Fibroblast of skin of scalp (primary cell): ENCODE measurements at regions not wholly inside any gene's neighbourhood (a gene's known extent, or its start where the extent isn't known, plus 50 kb on each side); places are given as distances from the start of the nearest gene placed in this dataset.
A peak's percentile ranks its signal among the peaks of the same experiment; 100 is the strongest.

Source experiments
- DNase-seq: peaks from one replicate; pipeline ENCODE4 v3.0.0-alpha.2; 2013

GRCh38 chr19:46911456-46911855 is 50.7 kb downstream of the ARHGAP35 start:
- no peak for DNase-seq

- DNase-seq: no peak
These were observed 52.5 kb downstream of the ARHGAP35 start for GRCh38 chr19:46913198-46913851.

DNA sequence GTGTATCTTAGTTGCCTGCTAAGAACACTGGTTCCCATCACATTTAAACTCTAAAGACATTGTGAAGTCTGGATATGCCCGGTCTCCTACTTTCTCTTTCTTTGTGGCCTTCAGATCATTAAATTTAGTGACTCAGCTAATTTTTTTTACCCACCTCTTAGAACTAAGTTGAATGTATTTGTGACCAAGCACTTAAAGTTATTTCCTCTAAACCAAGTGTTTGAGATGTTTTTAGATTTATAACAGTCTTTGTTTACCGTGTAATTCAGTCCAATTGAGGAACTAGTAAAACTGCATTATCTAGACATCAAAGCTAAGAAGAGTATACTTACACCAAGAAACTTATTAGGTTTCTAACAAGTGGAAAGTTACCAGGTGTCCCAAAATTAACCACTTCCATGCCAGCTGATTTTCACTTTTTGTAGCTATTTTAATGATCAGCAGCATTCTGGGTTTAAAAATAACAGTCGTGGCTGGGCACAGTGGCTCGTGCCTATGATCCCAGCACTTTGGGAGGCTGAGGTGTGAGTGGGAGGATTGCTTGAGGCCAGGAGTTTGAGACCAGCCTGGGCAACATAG is 53.1 kb downstream of the ARHGAP35 start:
- DNase-seq: peak; percentile 42

DNA sequence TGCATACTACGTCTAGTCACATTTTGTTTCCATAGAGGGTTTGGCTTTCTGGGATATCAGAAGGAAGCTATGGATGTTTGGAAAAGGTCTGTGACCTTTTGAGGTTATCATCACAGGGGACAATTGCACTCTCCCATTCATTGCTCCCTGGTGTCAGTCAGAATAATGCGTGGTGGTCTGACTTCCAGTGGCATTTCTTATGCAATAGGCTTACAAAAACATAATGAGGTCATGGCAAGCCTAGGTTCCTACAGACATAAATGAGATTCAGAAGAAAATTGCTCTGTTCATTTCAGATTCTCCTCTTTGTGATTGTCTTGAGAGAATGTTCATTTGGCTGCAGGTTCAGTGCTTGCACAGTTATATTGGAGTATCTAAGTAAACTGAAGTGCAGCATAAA is 54.6 kb downstream of the ARHGAP35 start:
- DNase-seq: no peak

GRCh38 chr19:46917002-46917401 is 56.2 kb downstream of the ARHGAP35 start:
- no peak for DNase-seq

- peak; percentile 65 for DNase-seq
These were observed 58.5 kb downstream of the ARHGAP35 start for GRCh38 chr19:46919324-46919723.

DNA sequence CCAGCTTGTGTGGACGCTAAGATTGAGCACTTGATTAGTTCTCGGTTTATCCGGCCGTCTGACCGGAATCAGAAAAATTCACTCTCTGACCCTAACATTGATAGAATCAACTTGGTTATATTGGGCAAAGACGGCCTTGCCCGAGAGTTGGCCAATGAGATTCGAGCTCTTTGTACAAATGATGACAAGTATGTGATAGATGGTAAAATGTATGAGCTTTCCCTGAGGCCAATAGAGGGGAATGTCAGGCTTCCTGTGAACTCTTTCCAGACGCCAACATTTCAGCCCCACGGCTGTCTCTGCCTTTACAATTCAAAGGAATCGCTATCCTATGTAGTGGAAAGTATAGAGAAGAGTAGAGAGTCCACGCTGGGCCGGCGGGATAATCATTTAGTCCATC is 59.6 kb downstream of the ARHGAP35 start:
- DNase-seq: no peak

DNA sequence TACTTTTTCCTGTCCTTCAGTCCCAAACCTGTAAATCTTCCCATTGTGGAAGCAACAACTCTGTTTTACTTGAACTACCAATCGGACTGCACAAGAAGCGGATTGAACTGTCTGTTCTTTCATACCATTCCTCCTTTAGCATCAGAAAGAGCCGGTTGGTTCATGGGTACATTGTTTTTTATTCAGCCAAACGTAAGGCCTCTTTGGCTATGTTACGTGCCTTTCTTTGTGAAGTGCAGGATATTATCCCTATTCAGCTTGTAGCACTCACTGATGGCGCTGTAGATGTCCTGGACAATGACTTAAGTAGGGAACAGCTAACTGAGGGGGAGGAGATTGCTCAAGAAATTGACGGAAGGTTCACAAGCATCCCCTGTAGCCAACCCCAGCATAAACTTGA is 60.3 kb downstream of the ARHGAP35 start:
- no peak for DNase-seq

DNA sequence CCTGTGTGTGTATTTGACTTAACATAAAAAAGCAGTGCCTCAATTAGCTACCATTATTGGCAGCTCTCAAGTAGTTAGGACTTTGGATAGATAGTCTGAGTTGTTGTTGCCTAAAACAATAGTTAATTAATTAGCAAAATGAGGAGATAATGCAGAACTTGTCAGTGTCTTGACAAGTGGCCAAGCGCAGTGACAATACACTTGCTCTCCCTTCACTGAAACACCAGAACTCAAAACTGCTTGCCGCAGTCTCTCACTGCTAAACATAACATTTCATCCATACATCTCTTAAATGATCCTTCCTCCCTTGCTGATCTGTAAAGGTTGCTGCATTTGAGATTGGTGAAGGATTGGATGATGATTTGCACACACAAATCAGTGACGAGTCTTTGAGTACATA is 61.7 kb downstream of the ARHGAP35 start:
- no peak for DNase-seq

DNA sequence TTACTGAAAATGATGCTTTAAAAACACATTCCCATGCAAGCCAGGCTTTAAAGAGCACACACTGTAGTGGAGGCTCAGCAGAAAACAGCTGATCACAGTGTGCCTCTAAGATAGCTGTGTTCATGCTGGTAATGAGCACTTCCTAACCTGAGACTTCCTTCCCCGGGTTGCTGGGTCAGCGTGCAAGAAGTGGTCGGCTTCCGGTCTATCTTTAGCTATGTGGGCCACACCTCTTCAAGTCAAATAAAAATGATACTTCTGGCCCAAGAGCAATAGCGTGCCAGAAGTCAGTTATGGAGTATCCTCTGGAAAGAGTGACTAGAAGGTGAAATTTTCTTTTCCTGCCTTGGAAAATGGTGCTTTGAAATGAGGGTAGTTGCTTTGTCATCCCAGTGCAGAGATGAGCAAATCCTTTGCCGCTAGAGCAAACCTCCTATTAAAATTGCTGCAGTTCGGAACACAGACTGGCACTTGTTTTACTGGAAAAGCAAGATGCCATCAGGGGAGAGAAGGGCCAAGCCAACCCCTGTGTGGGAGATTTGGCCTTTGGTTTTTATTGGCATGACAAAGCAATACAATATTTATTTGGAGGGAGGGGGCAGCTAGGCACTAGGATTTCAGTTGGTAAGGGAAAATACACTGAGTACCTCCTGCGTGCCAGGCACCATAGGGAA is 64.2 kb downstream of the ARHGAP35 start:
- no peak for DNase-seq

DNA sequence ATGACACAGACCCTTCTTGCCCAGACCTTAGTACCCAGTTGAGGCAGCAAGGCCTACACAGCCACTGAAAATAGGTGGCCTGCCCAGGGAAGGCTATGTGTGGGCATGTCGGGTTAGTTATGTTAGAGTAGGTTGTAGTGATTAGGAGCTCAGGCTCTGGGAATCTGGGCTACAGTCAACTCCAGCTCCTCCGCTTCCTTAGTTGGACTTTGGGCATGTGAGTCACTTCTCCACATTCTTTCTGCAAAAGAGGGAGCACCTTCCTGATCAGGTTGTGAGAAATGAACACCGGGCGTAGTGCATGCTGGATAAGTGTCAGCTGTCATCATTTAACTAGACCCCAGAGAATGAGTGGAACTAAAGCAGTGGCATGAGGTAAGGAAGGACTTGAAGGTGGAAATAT is 64.8 kb downstream of the ARHGAP35 start:
- DNase-seq: no peak

GRCh38 chr19:46926170-46927071 is 65.6 kb downstream of the ARHGAP35 start:
- peak; percentile 56 for DNase-seq

GRCh38 chr19:46927106-46927505 is 66.3 kb downstream of the ARHGAP35 start:
- no peak for DNase-seq

- no peak for DNase-seq
These were observed 67.1 kb downstream of the ARHGAP35 start for GRCh38 chr19:46927893-46928292.

GRCh38 chr19:46928951-46929350 is 68.2 kb downstream of the ARHGAP35 start:
- DNase-seq: no peak

DNA sequence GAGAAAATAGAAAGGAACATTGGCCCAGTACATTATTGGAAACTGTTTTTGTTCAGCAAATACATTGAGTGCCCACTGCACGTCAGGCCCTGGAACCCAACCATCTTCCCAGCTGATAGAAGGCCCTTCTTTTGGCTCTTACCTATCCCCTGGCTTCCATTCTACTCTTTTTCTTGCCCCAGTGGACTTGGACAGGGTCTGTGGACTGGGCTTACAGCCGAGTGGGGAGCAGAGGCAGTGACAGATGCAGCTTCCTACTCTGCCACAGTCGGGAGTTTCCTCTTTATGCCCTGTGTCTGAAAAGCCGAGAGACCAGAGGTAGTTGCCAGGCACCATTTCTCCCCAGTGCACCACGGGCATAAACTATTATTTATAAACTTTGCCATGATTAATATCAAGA is 70.4 kb downstream of the ARHGAP35 start:
- no peak for DNase-seq

GRCh38 chr19:46932346-46932745 is 71.5 kb downstream of the ARHGAP35 start:
- DNase-seq: peak; percentile 82

- DNase-seq: no peak
These were observed 74.4 kb downstream of the ARHGAP35 start for GRCh38 chr19:46935066-46935663.

DNA sequence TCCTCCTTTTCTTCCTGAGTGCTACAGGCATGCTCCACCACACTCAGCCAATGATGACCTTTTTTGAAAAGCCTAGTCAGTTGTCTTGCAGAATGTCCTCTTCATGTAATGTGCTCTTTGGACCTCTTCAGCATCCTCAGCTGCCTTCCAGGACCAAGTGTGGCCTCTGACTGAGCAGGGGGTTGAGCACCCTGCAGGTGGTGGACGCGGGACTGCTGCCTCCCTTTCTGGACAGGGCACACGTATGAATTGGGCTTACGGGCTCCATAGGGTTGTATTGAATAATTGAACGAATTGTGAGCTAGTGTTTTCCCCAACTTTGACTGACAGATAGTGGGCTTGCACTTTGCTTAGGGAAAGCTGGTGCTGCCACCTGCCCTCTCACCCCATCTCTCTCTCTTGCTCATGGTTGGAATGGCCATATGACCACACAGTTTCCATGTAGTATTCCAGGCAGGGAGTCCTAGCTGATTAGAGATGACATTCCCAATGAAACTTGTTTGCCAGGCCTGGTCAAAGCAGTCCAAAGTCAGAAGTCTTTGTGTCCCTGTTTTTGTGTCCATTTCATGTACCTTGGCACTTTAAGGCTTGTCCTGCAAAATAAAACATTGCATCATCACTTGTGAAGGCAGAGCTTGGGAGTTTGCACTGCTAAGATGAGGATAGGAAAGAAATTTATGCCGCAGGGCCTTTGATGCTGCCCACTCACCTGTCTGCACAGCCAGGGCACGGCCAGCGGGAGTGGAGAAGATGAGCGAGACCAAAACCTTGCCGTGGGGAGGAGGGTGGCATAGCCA is 76.3 kb upstream of the NPAS1 start:
- no peak for DNase-seq

DNA sequence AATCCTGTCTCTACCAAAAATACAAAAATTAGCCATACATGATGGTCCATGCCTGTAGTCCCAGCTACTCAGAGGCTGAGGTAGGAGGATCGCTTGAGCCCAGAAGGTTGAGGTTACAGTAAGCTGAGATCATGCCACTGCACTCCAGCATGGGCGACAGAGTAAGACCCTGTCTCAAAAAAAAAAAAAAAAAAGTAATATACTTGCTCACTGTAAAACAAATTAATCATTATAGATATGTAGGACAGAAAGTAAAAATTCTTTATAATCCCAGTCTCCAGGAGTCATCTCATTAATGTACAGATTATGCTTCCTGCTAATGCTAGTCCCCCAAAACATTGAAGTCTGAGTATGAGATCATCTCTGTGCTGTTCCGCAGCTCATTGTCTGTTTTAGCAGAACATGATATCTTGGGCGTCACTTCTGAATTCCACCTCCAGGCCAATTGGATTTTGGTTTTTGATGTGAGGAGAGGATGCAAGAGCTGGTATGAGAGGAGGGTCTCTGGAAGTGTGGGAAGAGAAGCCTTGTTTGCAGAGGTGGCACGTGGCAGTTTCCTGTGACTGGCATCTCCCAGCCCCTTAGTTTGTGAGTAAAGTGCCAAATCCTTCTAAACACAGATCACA is 75.4 kb upstream of the NPAS1 start:
- no peak for DNase-seq

- peak; percentile 84 for DNase-seq
These were observed 74.6 kb upstream of the NPAS1 start for GRCh38 chr19:46944918-46945628.
